GM12873 (cell line): ENCODE measurements at regions not wholly inside any gene's neighbourhood (a gene's known extent, or its start where the extent isn't known, plus 50 kb on each side); places are given as distances from the start of the nearest gene placed in this dataset.

ENCODE experiments used
- TF ChIP-seq, protein P1 (sequence below): IDR thresholded peaks from 2 replicates; pipeline ENCODE4 v1.5.1; 2012; ENCODE audit warnings: low read depth, mild to moderate bottlenecking, moderate library complexity, low read length, control low read depth; ENCODE audit not compliant: insufficient read depth; ENCODE audit errors: missing control alignments

DNA sequence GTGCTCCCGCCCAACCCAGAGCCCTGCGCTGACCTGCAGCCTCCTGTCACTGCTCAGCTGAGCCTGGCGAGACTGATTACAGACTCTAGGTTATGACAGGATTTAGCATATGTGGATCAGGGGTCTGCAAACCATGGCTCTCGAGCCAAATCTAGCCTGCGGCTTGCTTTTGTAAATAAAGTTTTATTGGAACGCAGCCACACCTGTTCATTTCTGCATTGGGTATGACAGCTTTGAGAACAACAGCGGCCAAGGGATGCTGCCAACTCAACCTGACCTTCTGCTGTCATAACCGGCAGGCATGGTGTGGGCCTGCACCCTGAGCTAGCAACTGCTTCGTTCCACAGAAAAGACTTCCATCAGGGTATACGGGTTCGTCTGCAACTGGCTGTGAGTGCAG lies 50.5 kb upstream of the IQSEC1 start:
- TF ChIP-seq, protein P1, sequence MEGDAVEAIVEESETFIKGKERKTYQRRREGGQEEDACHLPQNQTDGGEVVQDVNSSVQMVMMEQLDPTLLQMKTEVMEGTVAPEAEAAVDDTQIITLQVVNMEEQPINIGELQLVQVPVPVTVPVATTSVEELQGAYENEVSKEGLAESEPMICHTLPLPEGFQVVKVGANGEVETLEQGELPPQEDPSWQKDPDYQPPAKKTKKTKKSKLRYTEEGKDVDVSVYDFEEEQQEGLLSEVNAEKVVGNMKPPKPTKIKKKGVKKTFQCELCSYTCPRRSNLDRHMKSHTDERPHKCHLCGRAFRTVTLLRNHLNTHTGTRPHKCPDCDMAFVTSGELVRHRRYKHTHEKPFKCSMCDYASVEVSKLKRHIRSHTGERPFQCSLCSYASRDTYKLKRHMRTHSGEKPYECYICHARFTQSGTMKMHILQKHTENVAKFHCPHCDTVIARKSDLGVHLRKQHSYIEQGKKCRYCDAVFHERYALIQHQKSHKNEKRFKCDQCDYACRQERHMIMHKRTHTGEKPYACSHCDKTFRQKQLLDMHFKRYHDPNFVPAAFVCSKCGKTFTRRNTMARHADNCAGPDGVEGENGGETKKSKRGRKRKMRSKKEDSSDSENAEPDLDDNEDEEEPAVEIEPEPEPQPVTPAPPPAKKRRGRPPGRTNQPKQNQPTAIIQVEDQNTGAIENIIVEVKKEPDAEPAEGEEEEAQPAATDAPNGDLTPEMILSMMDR = no peak

DNA sequence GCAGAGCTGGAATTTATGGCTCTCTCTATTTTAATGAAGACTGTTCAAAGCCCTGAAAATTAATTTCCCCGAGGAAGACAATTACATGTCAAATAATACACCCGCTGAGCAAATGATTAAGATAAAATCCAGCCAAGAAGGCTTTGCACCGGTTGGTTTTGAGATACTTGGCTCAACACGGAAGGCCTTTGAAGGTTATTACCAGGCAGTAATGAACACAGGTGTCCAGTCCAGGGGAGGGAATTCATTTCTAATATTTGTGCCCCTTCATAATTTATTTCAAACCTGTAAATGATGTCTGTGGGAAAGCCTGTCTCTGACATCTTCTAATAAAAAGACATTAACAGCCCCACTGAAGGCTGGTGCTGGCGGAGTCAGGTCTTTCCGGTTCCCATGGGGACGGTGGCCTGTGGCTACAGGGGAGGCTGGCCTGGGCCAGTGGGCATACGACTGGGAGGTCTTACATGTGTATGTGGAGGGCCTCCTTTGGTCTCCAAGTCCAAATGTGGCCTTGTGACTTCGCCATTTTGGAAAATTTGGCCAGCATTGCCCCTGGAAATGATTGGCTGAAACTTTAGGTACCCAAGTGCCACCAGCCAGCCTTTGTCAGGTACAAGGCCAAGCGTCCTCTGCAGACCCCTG lies 49.9 kb upstream of the IQSEC1 start:
- TF ChIP-seq, protein P1 = no peak
